Gastroesophageal sphincter (tissue), 3 donors: ENCODE measurements at regions not wholly inside any gene's neighbourhood (a gene's known extent, or its start where the extent isn't known, plus 50 kb on each side); places are given as distances from the start of the nearest gene placed in this dataset.

Experiments
- POLR2AphosphoS5 ChIP-seq: sonication (generic); formaldehyde crosslinking; IDR thresholded peaks from one replicate; pipeline ENCODE4 v1.6.1; 2017; ENCODE audit warnings: antibody characterized with exemption
- TF ChIP-seq, protein P1 (sequence below), 4 experiments: fragments of 200-600 bp in 2 of 4; fragments of 450-650 bp in 2 of 4; sonication (generic) in 1 of 4; IDR thresholded peaks; one replicate each; pipeline ENCODE4 v1.5.1; 2017 to 2019; ENCODE audit warnings: antibody characterized with exemption in 4 of 4, mild to moderate bottlenecking in 2 of 4, moderate library complexity in 2 of 4

GRCh38 chr5:53319315-53319714, 161.1 kb upstream of the FST start:
- no peak for TF ChIP-seq POLR2AphosphoS5
- TF ChIP-seq, protein P1, sequence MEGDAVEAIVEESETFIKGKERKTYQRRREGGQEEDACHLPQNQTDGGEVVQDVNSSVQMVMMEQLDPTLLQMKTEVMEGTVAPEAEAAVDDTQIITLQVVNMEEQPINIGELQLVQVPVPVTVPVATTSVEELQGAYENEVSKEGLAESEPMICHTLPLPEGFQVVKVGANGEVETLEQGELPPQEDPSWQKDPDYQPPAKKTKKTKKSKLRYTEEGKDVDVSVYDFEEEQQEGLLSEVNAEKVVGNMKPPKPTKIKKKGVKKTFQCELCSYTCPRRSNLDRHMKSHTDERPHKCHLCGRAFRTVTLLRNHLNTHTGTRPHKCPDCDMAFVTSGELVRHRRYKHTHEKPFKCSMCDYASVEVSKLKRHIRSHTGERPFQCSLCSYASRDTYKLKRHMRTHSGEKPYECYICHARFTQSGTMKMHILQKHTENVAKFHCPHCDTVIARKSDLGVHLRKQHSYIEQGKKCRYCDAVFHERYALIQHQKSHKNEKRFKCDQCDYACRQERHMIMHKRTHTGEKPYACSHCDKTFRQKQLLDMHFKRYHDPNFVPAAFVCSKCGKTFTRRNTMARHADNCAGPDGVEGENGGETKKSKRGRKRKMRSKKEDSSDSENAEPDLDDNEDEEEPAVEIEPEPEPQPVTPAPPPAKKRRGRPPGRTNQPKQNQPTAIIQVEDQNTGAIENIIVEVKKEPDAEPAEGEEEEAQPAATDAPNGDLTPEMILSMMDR (IDR thresholded peaks at IDR 0.05) = no peak
